Activated CD8-positive, alpha-beta memory T cell treated with anti-CD3 and anti-CD28 coated beads for 24 hours (primary cell): ENCODE measurements at regions not wholly inside any gene's neighbourhood (a gene's known extent, or its start where the extent isn't known, plus 50 kb on each side); places are given as distances from the start of the nearest gene placed in this dataset.
"Not testable (repeated sequence)": the region's sequence is repeated elsewhere in the genome, so short reads cannot be mapped to it uniquely, and the experiment has no call there.

ENCODE experiments used
- DNase-seq: peaks from one replicate; pipeline ENCODE4 v3.0.0-alpha.2; 2020

GRCh38 chr5:116787570-116787969 lies 212.9 kb upstream of the SEMA6A start:
- no peak for DNase-seq

GRCh38 chr5:116785106-116785505 lies 210.5 kb upstream of the SEMA6A start:
- no peak for DNase-seq

GRCh38 chr5:116779846-116780245 lies 205.2 kb upstream of the SEMA6A start:
- no peak for DNase-seq

- DNase-seq, result no peak
These were observed 204.1 kb upstream of the SEMA6A start for GRCh38 chr5:116778651-116779280.

DNA sequence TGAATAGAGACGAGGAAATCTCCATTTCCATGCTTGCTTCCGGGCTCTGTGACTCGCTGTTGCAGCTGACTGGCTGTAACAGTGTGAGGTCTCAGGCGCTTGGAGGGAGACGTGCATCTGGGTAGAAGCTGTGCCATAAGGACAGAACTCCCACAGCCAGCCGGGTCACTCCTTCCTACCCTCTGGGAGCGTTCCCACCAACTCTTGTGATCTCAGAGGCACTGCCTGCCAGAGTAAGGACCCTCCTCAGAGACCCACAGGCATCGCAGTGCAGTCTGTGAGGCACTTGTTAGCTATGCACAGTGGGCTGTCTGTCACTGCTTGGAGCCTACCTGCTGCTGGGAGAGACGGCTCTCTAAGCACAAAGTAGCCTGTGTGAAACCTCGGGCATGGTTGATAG lies 203.4 kb upstream of the SEMA6A start:
- DNase-seq, result no peak

DNA sequence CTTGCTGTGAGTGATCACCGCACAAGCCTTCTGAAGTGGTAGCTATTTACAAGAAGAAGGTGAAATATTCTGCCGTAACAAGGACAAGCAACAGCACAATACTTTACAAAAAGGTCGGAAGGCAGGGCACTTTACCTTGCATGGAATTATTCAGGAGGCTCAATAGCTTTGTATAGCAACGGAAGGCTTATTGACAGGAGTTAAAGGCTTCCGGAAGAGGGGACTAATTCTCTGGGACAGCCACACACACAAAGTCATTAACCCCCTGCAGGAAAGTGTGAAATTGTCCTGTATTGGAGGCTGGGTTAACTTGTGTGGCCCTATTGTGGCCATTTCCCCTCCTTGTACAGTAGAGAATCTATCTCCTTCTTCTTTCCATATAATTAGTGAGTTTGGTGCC lies 199.3 kb upstream of the SEMA6A start:
- DNase-seq, result no peak

- no peak for DNase-seq
These were observed 198.2 kb upstream of the SEMA6A start for GRCh38 chr5:116772806-116773205.

DNA sequence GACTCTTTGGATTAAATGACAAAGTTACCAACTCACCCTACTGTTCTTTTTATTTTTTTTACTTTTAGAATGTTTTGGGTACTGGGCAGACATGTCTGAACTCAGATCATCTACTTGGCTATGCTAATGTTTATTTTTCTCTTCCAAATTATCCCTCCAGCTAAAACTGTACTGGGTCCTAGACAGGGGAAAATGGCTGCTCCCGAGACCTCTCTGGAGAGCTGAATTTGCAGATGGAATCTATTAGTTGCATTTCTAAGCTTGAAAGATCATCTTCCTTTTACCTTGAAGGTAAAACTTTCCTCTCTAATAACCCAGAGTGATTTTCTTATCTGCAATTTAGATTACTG lies 197.5 kb upstream of the SEMA6A start:
- DNase-seq, result no peak

- no peak for DNase-seq
These were observed 197.0 kb upstream of the SEMA6A start for GRCh38 chr5:116771466-116772151.

- not testable (repeated sequence) for DNase-seq
These were observed 195.3 kb upstream of the SEMA6A start for GRCh38 chr5:116769953-116770352.

- no peak for DNase-seq
These were observed 194.8 kb upstream of the SEMA6A start for GRCh38 chr5:116769470-116769869.

DNA sequence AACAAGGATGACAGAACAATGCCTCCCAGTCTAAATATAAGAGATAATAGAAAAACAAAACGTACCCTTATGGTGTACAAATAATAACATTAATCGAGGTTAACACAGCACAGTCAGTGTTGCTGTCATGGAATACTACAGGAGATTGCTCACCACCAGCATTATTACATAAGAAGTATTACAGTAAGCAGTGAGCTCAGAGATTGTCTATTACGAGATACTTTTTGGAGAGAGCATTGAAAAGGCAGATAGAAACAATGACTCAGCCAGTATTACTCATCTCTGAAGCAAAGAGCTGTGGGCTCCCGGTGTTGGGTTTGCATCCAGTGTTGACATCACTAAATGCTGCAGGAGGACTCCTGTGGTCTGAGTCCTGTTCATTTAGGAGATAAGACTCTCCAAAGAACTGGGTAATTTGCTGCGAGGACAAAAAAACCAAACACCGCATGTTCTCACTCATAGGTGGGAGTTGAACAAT lies 191.9 kb upstream of the SEMA6A start:
- no peak for DNase-seq

DNA sequence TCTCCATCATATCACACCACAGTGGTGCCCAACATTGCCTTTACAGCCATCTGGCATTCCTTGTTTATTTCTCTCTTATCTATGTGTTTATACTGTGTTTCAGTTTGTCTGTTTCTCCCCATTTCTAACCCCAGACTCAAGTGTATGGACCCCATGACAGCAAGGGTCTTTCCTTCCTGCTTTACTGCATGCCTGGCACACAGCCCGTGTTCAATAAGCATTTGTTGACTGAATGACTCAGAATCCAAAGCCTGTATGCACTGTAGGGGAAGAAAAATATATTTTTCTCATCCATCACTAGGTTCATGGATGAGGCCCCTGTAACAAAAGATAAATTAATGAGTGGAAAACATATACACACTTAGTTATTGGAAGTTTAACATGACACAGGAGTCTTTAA lies 190.8 kb upstream of the SEMA6A start:
- DNase-seq, result no peak

- DNase-seq, result no peak
These were observed 190.3 kb upstream of the SEMA6A start for GRCh38 chr5:116764941-116765340.

DNA sequence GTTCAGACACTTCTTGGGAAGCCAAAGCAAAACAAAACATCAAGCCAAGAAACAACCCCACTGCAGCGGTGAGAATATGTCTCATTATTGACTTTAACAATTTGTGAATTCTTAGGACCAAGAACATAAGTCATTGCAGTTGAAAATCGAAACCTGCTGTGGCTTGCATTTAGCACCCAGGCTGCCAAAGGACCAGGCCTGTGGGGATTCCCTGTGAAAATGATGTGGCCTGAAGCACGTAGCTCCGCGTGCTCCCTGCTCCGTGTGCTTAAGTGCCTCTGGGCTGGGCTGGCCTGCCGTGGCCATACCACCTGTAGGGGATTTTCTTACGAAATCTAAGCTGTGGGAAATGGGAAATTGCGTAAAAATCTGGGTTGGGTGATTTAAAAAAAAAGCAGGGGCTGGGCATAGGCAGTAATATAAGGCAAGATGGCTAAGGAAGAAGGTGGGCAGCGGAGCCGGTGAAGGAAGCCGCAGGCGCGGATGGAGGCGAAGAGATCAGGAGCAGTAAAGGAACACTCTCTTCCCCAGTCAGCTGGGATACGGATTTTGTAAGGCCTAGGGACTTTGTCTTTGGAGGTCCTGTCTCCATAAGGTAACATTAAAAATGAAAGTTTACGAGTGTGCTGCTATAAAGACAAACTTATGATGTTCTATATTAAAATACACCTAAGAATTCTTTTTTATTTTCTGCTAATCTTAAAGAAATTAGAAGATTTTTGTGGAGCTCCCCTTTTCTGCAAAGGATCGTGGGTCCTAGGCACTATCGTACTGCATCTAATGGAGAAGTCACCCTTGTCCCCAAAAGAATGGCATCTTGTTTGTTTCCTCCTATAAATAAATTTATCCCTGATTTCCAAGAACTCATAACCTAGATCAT lies 189.6 kb upstream of the SEMA6A start:
- DNase-seq, result no peak

GRCh38 chr5:116759860-116760640 lies 185.4 kb upstream of the SEMA6A start:
- DNase-seq, result no peak

DNA sequence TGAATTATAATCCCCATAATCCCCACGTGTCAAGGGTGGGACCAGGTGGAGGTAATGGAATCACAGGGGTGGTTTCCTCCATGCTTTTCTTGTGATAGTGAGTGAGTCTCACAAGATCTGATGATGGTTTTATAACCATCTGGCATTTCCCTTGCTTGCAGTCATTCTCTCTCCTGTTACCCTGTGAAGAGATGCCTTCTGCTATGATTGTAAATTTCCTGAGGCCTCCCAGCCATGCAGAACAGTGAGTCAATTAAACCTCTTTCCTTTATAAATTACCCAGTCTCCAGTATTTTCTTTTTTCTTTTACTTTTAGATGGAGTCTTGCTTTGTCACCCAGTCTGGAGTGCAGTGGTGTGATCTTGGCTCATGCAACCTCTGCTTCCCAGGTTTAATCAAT lies 182.7 kb upstream of the SEMA6A start:
- DNase-seq, result no peak

- no peak for DNase-seq
These were observed 181.9 kb upstream of the SEMA6A start for GRCh38 chr5:116756531-116756930.

DNA sequence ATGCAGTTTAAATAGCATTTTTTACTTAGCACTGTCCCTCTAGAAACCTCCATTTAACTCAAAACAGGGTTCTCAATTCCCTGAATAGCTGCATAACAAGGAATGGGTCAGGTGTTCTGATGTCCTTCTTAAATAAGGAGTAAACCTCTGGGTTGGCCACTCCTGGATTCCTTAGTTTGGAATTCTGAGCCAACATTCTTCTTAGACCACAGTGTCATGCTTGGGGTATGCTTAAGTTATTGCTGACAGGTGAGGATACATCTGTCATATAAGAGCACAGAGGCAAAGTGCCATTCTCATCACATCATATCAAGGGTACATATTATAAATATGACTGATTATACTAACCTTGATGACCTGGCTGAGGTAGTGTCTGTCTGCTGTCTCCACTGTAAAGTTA lies 179.9 kb upstream of the SEMA6A start:
- no peak for DNase-seq

- no peak for DNase-seq
These were observed 177.1 kb upstream of the SEMA6A start for GRCh38 chr5:116751684-116752083.

GRCh38 chr5:116750631-116751580 lies 176.3 kb upstream of the SEMA6A start:
- DNase-seq, result no peak

DNA sequence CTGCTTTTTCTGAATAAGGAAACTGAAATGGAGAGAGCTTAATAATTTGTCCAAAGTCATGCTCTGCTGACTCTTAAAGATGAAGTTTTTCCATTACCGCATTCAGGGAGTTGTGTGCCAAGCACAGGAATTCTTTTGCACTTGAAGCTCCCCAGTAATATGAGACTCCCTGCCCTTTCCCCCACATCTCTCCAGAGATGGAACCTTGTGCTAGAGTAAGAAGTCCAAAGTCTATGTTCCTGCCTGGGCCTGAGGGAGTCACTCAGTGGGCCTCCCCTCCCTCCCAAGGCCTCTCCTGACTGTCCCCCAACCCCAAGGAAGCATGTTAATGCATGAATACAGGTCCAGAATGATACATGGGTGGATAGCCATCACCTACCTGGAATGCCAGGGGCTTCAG lies 173.3 kb upstream of the SEMA6A start:
- DNase-seq, result no peak
